Stimulated activated CD4-positive, alpha-beta T cell treated with anti-CD3 and anti-CD28 coated beads, Interleukin-12 subunit alpha, Interleukin-12 subunit beta, amount 100 ng/mL, for 48 hours (primary cell): ENCODE measurements at regions not wholly inside any gene's neighbourhood (a gene's known extent, or its start where the extent isn't known, plus 50 kb on each side); places are given as distances from the start of the nearest gene placed in this dataset.
"Not testable (repeated sequence)": the region's sequence is repeated elsewhere in the genome, so short reads cannot be mapped to it uniquely, and the experiment has no call there.

Source experiments
- DNase-seq, 3 donors: peaks; one replicate each; pipeline ENCODE4 v3.0.0-alpha.2; 2020; ENCODE audit warnings: low read depth in 2 of 3, low spot score in 1 of 3

- no peak for DNase-seq
Measured at GRCh38 chr4:33465565-33465964, 2745.4 kb downstream of the PCDH7 start.

- DNase-seq: no peak
Measured at GRCh38 chr4:33467291-33467690, 2747.1 kb downstream of the PCDH7 start.

- no peak for DNase-seq
Measured at GRCh38 chr4:33470805-33471204, 2750.6 kb downstream of the PCDH7 start.

- DNase-seq: no peak
Measured at GRCh38 chr4:33477715-33478114, 2757.5 kb downstream of the PCDH7 start.

GRCh38 chr4:33482773-33483172 is 2761.5 kb downstream of the ARAP2 start:
- no peak for DNase-seq

- DNase-seq: no peak
Measured at GRCh38 chr4:33485111-33485510, 2759.2 kb downstream of the ARAP2 start.

- DNase-seq: no peak
Measured at GRCh38 chr4:33493231-33493630, 2751.1 kb downstream of the ARAP2 start.

- no peak for DNase-seq
Measured at GRCh38 chr4:33494150-33494549, 2750.2 kb downstream of the ARAP2 start.

GRCh38 chr4:33501587-33501986 is 2742.7 kb downstream of the ARAP2 start:
- not testable (repeated sequence) for DNase-seq

- DNase-seq: no peak
Measured at GRCh38 chr4:33512397-33512796, 2731.9 kb downstream of the ARAP2 start.

- no peak for DNase-seq
Measured at GRCh38 chr4:33518856-33519255, 2725.5 kb downstream of the ARAP2 start.

- no peak for DNase-seq
Measured at GRCh38 chr4:33532821-33533220, 2711.5 kb downstream of the ARAP2 start.

GRCh38 chr4:33536898-33537297 is 2707.4 kb downstream of the ARAP2 start:
- DNase-seq: no peak

GRCh38 chr4:33537527-33537926 is 2706.8 kb downstream of the ARAP2 start:
- DNase-seq: no peak

GRCh38 chr4:33543941-33544450 is 2700.3 kb downstream of the ARAP2 start:
- DNase-seq: no peak

- no peak for DNase-seq
Measured at GRCh38 chr4:33551244-33551643, 2693.1 kb downstream of the ARAP2 start.

- no peak for DNase-seq
Measured at GRCh38 chr4:33561259-33561658, 2683.1 kb downstream of the ARAP2 start.

- no peak for DNase-seq
Measured at GRCh38 chr4:33566649-33567048, 2677.7 kb downstream of the ARAP2 start.

- no peak for DNase-seq
Measured at GRCh38 chr4:33577791-33578190, 2666.5 kb downstream of the ARAP2 start.

GRCh38 chr4:33579951-33580350 is 2664.4 kb downstream of the ARAP2 start:
- no peak for DNase-seq

GRCh38 chr4:33592701-33593100 is 2651.6 kb downstream of the ARAP2 start:
- DNase-seq: no peak

GRCh38 chr4:33606951-33607350 is 2637.4 kb downstream of the ARAP2 start:
- no peak for DNase-seq

- DNase-seq: no peak
Measured at GRCh38 chr4:33616121-33616520, 2628.2 kb downstream of the ARAP2 start.

- no peak for DNase-seq
Measured at GRCh38 chr4:33625748-33626147, 2618.6 kb downstream of the ARAP2 start.
